Muscle of leg (tissue), 3 donors: ENCODE measurements at regions not wholly inside any gene's neighbourhood (a gene's known extent, or its start where the extent isn't known, plus 50 kb on each side); places are given as distances from the start of the nearest gene placed in this dataset.

Source experiments
- DNase-seq: peaks from one replicate; pipeline ENCODE4 v3.0.0; 2013
- H3K27ac ChIP-seq: one replicate; pipeline ENCODE4 v1.5.1; 2013; ENCODE audit warnings: mild to moderate bottlenecking, low read length, control low read depth
- H3K27me3 ChIP-seq: one replicate; pipeline ENCODE4 v1.6.1; 2013; ENCODE audit warnings: low read length; ENCODE audit not compliant: control insufficient read depth, insufficient read depth
- H3K36me3 ChIP-seq: one replicate; pipeline ENCODE4 v1.6.1; 2013; ENCODE audit warnings: low read length; ENCODE audit not compliant: control insufficient read depth, insufficient read depth
- H3K4me1 ChIP-seq: one replicate; pipeline ENCODE4 v1.6.1; 2013; ENCODE audit warnings: low read length; ENCODE audit not compliant: control insufficient read depth, insufficient read depth
- H3K4me3 ChIP-seq: one replicate; pipeline ENCODE4 v1.5.1; 2013; ENCODE audit warnings: low read length, control low read depth
- H3K9me3 ChIP-seq: replicated peaks from 2 replicates; pipeline ENCODE4 v1.6.1; 2013; ENCODE audit warnings: low read depth, low read length; ENCODE audit not compliant: control insufficient read depth
- WGBS: methylation state at CpG from one replicate; pipeline ENCODE4 v1.1.5; 2013; ENCODE audit warnings: missing lambda C conversion rate; ENCODE audit not compliant: insufficient coverage; 5-methylcytosine and 5-hydroxymethylcytosine counted together

DNA sequence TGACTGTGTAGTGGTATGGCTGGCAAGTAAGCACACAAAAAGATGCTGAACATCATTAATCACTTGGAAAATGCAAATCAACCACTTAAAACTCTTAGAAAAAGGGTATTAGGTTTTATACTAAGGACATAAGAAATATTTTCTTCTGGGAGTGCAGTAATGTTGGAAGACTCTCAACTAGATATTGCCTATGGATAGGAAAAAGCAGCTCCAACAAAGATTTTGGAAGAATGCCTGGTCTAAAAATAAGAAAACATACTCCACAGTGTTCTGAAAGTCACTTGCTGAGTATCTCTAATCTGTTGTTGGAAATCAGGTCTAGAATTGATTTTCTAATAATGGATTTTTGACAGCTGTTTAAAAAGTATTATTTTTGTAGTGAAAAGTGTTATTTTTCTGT lies 50.8 kb upstream of the PHYHIPL start:
- Histone ChIP-seq H3K4me1 (peaks cover 3% of the 10 kb centered on the region), H3K9me3 (no peaks in the 10 kb centered on the region), H3K27ac (peak overlapping the region; percentile 76), H3K36me3 (no peaks in the 10 kb centered on the region), H3K27me3 (no peaks in the 10 kb centered on the region), H3K4me3 (no peak overlapping the region)
- peak; percentile 94 for DNase-seq

DNA sequence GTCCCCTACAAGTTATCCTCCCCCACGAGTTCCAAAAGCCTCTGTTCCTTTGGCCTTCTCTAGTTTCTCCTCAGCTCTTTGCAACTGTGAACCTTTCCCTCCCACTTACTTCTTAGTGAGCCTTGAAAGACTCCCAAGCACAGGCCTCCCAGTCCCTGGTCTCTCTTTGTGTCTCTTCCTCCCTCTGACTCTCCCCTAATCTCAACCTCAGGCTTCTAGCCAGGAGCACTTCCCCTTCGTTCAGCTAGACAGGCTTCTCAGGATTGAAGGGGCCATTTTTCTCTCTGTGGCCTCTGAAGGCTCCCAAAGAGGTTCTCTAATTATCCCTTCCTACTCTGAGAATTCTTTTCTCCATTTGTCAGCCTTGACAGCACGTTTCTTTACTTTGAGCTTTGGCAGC lies 50.2 kb upstream of the PHYHIPL start:
- Histone ChIP-seq H3K4me3 (no peak overlapping the region), H3K27ac (peak overlapping the region; percentile 76), H3K27me3 (no peaks in the 10 kb centered on the region), H3K4me1 (peaks cover 3% of the 10 kb centered on the region), H3K9me3 (no peaks in the 10 kb centered on the region), H3K36me3 (no peaks in the 10 kb centered on the region)
- WGBS: 8% methylated on average over 3 of the region's 3 CpGs
- DNase-seq: peak; percentile 76
